HG03342 (cell line): ENCODE measurements at regions not wholly inside any gene's neighbourhood (a gene's known extent, or its start where the extent isn't known, plus 50 kb on each side); places are given as distances from the start of the nearest gene placed in this dataset.
"Not testable (repeated sequence)": the region's sequence is repeated elsewhere in the genome, so short reads cannot be mapped to it uniquely, and the experiment has no call there.

Experiments
- ATAC-seq: cut with Tn5 transposase; IDR thresholded peaks from one replicate; pipeline ENCODE4 v1.9.1; 2021; ENCODE audit warnings: mild to moderate bottlenecking, moderate library complexity; ENCODE audit not compliant: unreplicated experiment

DNA sequence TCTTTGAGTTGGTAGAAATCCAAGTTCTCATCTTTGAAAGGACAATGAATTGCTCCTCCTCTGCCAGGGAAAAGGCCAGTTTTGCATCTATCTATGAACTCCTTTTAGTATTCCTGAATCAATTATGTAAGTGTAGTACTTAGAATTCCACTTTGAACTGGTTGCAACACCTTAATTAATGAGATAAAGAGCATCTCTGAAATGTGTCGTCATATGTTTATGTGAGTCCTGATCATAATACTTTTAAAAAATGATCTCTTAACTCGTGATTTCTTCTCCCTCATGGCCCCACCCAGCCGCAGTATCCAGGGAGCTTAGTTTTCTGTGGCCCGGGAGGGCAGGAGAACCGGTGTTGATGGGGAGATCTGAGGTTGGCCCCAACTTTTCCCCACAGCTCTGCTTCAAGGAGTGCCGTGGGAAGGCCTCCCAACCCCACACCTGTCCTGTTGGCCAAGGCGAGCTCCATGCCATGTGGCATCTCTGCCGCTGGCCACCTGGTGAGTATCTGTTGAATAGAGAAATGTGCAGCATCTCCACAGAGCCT is 203.5 kb downstream of the TMEM121 start:
- ATAC-seq, result not testable (repeated sequence)

DNA sequence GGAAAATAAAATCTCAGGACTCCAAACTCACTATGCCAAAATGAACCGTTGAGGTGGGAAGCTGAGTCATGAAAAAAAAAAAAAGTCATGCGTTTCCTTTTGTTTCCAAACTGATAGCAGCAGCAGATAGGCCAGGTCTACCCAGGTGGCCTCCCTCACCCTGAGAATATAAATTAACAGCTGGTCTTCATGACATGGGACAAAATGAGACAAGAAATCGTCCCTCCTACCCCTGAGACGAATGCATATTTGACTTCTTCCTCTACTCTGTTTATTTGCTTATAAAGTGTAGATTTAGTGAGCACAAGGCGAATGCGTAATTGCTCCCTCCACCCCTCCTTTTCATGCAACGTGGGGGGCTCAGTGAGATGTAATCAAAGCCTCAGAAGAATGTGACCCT is 204.3 kb downstream of the TMEM121 start:
- not testable (repeated sequence) for ATAC-seq

- ATAC-seq, result not testable (repeated sequence)
Measured at GRCh38 chr14:105731221-105731985, 205.0 kb downstream of the TMEM121 start.

- no peak for ATAC-seq
Measured at GRCh38 chr14:105733081-105734065, 207.0 kb downstream of the TMEM121 start.

GRCh38 chr14:105734241-105734640 is 207.9 kb downstream of the TMEM121 start:
- ATAC-seq, result not testable (repeated sequence)

- not testable (repeated sequence) for ATAC-seq
Measured at GRCh38 chr14:105736331-105736730, 209.9 kb downstream of the TMEM121 start.

DNA sequence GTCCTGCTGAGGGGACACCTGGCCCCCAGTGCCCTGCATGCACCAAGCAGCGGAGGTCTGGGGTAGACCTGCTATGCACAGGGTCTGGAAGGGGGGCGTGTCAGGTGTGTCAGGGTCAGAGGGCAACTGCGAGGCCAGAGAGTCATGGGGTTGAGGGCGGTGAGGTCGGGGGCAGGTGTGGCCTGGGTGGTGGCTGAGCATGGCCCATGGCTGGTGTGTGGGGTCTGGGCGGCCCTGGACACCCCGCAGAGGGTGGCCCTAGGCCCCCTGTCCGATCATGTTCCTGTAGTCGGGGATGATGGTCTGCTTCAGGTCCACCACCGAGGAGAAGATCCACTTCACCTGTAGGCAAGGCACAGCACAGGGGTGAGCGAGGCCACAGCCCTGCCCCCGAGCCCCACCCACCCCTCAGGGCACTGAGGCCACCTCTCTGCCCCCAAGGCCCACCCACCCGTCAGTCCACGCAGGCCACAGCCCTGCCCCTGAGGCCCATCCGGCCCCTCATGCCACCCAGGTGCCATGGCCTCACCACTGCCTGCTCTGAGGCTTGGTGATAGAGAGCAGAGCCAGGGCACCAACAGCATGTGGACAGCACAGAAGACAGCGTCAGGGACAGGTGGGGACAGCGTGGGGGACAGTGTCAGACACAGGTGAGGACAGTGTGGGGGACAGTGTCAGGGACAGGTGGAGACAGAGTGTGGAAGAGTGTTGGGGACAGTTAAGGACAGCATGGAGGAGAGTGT is 211.3 kb downstream of the TMEM121 start:
- ATAC-seq, result no peak

DNA sequence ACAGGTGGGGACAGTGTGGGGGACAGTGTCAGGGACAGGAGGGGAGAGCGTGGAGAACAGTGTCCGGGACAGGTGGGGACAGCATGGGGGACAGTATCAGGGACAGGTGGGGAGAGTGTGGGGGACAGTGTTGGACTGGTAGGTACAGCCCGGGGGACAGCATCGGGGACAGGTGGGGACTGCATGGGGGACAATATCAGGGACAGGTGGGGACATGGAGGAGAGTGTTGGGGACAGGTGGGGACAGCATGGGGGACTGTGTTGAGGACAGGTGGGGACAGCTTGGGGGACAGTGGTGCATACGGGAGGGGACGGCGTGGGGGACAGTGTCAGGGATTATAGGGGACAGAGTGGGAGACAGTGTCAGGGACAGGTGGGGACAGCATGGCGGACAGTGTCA is 212.3 kb downstream of the TMEM121 start:
- no peak for ATAC-seq

GRCh38 chr14:105739331-105740102 is 213.1 kb downstream of the TMEM121 start:
- ATAC-seq, result no peak

- ATAC-seq, result not testable (repeated sequence)
Measured at GRCh38 chr14:105740272-105740671, 213.9 kb downstream of the TMEM121 start.

GRCh38 chr14:105740961-105741360 is 214.6 kb downstream of the TMEM121 start:
- not testable (repeated sequence) for ATAC-seq

DNA sequence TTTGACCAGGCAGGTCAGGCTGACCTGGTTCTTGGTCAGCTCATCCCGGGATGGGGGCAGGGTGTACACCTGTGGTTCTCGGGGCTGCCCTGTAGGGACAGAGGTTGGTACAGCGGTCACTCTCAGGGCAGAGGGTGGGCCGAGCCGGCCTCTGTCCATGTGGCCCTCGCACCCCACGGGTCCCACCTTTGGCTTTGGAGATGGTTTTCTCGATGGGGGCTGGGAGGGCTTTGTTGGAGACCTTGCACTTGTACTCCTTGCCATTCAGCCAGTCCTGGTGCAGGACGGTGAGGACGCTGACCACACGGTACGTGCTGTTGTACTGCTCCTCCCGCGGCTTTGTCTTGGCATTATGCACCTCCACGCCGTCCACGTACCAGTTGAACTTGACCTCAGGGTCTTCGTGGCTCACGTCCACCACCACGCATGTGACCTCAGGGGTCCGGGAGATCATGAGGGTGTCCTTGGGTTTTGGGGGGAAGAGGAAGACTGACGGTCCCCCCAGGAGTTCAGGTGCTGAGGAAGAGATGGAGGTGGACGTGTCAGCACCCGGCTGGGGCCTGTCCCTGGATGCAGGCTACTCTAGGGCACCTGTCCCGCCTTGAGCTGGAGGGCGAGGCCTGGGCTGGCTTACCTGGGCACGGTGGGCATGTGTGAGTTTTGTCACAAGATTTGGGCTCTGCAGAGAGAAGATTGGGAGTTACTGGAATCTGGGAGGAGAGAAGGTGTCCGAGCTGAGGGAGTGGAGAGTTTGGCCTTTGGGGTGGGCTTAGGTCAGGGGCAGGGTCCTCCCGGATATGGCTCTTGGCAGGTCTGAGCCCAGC is 215.5 kb downstream of the TMEM121 start:
- ATAC-seq, result not testable (repeated sequence)

DNA sequence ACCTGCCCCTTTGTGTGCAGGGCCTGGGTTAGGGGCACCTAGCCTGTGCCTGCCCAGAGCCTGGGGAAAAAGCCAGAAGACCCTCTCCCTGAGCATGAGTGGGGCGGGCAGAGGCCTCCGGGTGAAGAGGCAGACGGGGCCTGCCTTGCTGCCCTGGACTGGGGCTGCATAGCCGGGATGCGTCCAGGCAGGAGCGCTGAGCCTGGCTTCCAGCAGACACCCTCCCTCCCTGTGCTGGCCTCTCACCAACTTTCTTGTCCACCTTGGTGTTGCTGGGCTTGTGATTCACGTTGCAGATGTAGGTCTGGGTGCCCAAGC is 216.1 kb downstream of the TMEM121 start:
- no peak for ATAC-seq

DNA sequence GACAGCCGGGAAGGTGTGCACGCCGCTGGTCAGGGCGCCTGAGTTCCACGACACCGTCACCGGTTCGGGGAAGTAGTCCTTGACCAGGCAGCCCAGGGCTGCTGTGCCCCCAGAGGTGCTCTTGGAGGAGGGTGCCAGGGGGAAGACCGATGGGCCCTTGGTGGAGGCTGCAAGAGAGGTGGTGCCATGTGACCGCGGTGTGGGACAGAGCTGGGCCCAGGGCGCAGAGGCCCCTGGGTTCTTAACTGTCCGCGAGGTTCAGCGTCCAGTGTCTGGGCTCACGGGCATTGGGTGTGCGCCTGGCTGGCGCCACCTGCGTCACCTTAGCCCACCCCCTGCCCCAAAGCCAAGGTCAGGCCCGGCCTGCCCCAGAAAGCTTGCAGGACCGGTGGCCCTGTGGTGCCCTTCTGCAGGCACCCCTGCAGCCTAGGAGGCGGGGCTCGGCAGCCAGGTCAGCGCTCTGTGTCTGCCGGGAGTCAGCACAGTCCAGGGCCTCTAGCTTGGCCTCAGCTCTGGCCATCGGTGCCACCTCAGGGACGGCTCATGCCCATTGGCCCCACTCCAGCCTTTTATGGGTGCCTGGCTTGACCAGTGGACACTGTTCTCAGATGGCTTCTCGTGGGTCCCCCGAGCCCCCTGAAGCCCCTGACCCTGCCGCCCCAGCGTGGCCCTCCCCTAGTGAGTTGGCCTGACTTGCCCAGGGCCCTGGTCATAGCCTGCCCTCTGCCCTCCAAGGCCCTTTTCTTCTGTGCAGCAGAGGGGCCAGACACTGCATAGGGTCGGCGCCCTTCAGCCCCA is 216.7 kb downstream of the TMEM121 start:
- ATAC-seq, result not testable (repeated sequence)

- ATAC-seq, result not testable (repeated sequence)
Measured at GRCh38 chr14:105744213-105744787, 217.9 kb downstream of the TMEM121 start.

GRCh38 chr14:105745433-105746123 is 219.2 kb downstream of the TMEM121 start:
- ATAC-seq, result no peak

DNA sequence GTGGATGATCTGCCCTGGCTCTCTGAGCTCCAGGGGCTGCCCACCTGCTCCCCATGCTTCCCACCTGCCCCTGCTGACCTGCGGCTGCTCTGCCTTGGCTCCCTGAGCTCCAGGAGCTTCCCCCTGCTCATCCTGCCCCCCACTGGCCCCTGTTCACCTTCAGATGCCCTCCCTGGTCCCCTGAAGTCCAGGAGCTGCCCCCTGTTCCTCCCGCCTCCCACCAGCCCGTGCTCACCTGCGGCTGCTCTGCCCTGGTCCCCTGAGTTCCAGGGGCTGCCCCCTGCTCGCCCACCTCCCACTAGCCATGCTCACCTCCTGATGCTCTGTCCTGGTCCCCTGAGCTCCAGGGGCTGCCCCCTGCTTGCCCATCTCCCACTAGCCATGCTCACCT is 219.7 kb downstream of the TMEM121 start:
- ATAC-seq, result no peak
